ENCODE measurements at regions not wholly inside any gene's neighbourhood (a gene's known extent, or its start where the extent isn't known, plus 50 kb on each side); places are given as distances from the start of the nearest gene placed in this dataset.

DNA sequence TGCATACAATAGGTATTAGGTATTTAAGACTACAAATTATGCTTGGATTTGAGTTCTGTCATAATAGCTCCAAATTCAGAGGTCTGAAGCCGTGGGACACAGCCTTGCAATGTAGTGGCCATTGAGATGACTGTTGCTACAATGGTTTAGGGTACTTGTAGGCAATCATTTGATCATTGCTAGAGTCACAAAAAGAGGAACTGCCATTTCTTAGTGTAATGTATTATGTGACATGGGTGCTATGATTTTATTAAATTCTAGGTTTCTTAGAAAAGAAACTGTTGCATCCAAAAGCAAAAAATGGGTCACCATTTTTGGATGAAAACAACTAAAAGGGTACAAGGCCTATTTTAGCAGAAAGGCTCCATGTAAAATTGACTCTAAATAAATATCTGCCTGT is 129.9 kb upstream of the ZNF644 start:
- DNase-seq (ENCODE audit: low read depth, low spot score), result no peak

DNA sequence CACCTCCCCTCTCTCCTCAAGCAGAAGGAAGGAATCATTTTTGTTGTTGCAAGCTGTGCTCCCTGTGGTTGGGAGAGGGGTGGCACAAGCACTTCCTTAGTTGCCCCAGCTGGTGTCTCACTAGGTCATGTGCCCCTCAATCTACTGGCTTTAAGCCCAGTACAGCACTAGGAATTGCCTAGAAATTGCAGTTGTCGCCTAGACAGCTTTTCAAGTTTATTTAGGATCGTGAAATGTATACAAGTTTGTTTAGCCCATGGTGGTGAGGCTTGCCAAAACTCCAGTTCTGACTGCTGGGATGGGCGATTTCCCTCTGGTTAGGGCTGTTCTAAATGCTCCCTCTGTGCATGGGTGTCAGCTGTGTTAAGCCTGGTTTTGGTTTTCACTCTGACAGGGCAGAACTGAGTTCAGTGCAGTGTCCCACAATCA is 126.8 kb upstream of the ZNF644 start:
- DNase-seq (ENCODE audit: low read depth, low spot score), result no peak

DNA sequence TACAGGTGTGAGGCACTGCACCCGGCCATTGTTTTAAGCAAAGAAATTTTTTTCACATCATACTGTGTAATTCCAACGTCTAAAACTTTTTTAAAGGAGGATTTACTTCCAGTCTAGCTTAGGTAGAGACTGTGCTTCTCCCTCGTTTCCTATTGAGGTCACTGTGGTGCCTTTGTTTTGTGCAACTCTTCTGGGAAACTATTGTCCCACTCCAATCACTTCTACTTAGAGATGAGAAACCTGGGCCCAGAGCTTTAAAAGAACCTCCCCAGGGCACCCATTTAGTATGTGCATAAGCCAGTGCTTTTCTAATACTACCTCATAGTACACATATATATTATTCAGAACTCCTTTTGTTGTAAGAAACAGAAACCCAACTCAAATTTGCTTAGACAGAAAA is 120.0 kb upstream of the ZNF644 start:
- no peak for DNase-seq (ENCODE audit: low read depth, low spot score)

DNA sequence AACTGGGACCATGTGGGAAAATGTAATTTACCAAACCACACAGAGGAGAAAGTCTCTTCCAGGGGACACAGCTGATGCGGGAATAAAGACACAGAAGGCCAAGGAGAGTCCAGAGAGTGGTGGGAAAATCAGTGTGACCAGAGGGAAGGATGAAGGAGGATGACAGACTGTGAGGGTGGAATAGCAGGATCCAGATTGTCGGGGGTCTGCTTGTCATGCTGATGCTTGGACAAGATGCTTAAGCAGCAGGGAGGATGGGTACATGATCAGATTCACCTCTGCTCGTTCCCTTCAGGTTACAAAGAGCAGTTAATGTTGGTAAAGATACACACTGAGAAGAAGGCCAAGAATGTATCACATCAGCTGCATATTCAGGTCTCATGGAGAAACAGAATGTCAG is 117.1 kb upstream of the ZNF644 start:
- no peak for DNase-seq (ENCODE audit: low read depth, low spot score)

DNA sequence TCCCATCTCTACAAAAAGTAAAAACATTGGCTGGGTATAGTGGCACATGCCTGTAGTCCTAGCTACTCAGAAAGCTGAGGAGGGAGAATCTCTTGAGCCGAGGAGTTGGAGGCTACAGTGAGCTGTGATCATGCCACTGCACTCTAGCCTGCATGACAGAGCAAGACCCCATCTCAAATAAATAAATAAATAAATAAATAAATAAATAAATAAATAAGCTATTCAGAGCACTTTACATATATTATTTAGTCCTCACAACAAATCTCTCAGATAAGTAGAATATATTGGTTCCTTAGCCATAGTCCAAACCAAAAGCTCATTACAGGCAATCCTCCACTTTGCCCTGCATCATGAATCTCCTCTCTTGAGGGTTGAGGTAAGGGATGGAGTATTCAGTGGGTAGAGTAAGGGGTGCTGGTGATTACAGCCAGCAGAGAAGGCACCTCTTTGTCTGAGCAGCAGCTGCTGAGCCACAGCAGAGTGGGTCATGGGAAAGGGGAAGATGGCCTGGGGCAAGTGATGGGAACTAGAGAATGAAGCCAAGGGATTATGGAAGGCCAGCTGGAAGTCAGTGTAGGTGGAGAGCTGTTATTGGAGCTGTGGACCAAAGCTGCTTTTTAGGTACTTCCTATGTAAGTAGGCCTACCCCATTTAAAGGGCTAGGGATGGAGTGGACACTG is 115.5 kb upstream of the ZNF644 start:
- DNase-seq (ENCODE audit: low read depth, low spot score), result no peak

DNA sequence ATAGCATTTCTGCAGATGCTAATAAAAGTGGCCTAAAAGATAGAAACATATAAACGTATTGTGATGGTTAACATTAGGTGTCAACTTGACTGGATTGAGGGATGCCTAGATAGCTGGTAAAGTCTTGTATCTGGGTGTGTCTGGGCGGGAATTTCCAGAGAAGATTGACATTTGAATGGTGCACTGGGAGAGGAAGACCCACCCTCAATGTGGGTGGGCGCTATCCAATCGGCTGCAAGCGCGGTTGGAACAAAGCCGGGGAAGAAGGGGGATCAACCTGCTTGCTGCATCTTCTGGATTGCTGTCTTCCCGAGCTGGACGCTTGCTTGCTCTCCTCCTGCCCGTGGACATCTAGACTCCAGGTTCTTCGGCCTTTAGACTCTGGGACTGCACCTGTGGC is 114.0 kb upstream of the ZNF644 start:
- DNase-seq (ENCODE audit: low read depth, low spot score), result no peak

DNA sequence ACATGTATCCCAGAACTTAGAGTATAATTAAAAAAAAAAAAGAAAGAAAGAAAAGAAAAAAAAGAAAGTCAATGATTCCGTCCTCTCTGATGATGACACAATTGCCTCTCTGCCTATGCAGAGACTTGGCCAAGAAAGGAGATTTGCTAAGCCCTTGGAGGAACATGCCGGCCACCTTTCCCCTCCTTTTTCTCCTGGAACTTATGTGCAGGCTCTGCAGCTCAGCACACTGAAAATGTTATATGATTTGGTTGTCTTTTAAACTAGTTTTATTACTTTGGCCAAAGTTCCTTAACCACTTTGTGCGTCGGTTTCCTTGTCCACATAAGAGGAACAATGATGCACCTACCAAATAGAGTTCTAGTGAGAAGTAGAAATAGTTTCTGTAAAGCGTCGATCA is 111.4 kb upstream of the ZNF644 start:
- no peak for DNase-seq (ENCODE audit: low read depth, low spot score)

DNA sequence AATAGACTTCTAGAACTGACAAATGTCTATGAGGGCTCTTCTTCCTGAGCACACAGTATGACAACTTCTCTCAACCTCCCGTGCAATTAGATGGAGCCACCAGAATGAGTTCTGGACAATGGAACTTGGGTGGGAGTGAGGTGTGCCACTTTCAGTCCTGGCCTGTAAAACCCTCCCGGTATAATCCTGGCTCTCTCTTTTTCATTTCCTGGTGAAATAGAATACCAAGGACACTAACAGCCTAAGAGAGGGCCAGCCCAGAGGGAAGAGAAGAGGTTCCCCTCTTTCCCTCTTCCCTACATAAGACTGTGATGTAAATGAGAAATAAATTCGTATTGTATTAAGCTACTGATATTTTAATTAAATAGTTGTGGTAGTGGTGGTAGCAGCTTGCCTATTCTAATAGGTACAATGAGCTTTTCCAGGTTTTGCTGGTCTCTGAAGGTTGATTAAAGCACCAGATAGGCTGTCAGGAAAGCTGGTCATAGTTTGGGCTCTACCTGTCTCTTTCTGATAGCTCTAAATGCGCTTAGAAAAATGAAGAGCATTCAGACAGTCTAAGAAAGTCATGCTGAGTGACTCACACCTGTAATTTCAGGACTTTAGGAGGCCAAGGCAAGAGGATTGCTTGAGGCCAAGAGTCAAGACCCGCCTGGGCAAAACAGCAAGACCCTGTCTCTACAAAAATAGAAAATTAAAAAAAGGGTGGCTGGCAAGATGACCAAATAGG is 108.6 kb upstream of the ZNF644 start:
- no peak for DNase-seq (ENCODE audit: low read depth, low spot score)

DNA sequence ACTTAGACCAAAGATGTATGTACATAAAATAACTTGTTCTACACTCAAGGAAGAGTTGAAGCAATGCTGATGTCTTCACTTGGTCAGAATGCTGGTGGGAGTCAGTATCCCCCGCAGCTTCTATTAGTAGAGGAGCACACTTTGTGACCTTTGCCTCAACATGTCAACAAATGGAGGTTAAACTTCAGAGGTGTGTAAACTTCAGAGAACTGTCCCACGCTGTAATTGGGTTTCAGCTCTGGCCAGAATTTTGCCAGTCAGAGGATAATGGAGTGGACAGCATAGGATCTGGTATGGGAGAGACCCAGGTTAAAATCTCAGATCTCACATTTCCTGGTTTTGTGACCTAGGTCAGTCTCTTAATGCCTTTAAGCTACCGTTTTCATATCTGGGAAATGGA is 107.6 kb upstream of the ZNF644 start:
- DNase-seq (ENCODE audit: low read depth, low spot score), result no peak

DNA sequence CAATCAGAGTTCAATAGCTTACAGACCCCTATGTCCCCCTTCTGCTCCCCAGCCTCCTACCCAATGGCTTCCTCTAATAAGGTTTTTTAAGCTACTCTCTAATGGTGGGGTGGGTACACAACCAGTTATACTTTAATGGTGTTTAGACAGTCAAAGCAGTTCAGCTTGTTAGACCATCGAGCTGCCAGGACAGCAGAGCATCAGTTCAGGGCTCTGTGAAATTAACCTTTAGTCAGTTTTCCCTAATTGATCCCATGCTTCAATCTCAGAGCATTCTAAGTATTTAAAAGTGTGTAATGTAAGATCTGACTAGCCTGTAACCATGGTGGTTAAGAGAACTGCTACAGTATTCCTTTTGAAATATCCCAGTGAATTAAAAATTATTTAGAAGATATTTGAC is 107.2 kb upstream of the ZNF644 start:
- DNase-seq (ENCODE audit: low read depth, low spot score), result no peak

DNA sequence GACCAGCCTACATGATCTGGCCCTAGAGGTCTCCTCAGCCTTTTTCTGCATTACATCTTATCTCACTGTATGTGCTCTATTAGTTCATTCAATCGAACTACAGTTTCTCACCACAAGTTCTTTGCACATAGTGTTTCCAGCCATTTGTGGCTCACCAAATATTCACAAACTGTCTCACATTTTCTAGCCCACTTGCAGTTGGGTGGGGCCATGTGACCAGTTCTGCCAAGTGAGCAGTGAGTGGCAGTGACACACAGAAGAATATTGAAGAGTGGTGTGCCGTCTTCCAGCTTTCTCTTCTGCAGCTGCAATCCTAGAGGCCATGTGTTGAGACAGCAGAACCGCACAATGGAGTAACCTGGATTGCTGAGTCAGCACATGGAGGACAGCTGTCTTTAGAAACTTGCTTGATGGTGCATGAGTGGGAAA is 103.2 kb upstream of the ZNF644 start:
- no peak for DNase-seq (ENCODE audit: low read depth, low spot score)

DNA sequence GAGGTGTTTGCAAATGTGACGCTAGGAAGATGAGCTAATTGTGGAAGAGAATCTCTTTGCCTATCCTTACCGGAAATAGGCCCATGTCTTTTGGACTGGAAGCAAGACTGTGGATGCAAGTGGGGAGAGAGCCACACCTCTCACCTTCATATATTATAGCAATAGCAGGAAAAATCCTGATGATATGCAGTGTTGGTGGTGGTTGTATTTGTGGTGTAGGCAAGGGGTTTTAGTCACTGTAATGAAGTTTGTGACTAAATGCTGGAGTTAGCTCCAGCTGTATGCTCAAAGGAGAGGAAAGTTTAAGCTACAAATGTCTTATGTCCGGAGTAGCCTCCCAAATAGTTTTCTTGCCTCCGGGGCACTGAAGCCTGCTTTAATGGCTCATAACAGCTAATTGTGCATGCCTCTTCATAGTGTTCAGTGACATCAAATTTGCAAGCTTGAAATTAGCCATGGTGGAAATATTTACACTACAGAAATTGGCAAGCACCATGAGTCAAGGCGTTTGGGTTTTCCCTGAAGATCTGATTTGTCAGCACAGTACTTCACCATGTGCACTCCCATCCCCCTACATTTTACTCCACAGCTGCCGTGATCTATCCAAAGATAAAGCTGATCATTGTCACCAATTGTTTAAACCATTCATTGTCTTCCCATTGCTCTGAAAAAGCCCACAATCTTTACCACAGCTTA is 102.6 kb upstream of the ZNF644 start:
- DNase-seq (ENCODE audit: low read depth, low spot score), result no peak

DNA sequence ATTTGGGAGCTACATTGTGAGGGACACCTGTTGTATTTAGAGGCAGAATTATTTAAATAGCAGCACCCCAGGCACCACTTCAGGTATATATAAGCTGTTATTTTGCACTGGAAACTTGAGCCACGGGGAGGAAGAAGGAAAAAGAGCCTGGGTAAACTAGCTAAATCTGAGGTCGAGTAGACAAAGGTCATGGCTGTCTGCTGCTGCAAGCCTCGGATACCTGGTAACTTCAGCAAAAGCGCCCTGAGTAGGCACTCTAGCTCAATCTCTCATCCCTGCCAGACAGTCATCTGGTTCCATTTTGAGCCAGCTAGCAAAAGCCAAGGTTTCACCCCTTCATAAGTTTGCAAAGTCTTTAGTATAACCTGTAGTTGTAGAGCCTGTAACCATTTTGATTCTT is 101.9 kb upstream of the ZNF644 start:
- no peak for DNase-seq (ENCODE audit: low read depth, low spot score)

DNA sequence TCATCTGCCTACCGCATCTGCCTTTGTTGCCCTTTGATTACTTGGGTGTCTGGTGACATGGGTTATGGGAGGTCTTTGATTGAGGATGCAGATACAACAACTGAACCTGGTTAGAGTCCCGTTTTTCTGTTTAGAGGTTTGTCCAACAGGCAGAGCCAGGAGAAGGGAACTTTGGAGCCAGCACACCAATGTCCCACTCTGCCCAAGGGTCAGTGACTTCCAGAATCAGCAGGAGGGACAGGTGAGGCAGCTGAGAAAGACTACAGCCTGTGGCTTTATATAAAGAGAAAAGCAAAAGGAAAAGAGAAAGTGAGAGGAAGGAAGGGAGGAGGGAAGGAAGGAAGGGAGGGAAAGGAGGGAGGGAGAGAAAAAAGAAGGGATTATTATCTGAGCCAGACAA is 101.5 kb upstream of the ZNF644 start:
- DNase-seq (ENCODE audit: low read depth, low spot score), result no peak

DNA sequence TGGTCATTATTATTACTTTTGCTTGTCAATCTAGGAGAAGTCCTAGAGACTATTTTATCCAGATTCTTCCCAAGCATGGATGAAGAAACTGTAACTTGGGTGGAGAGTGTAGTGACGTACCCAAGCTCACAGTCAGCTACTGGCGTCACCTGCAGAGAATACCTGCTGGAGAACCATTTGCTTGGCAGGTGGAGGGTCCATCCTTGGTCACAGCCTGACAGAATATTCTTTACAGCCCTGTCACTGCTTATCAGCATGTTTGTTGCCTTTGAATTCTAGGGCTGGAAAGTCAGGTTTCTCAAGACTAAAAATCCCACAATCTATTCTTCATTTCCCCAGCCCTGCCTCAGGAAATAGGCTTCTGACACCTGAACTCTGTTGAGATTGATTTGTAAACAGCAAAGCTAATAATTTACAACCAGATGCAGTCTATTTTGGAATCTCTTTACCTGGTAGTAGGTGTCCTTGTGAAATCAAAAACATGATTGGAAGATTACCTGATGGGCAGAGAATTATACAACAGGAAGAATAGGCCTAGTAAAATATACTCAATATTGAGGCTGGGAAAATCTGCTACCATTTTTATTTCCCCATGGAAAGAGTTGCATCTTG is 100.4 kb upstream of the ZNF644 start:
- no peak for DNase-seq (ENCODE audit: low read depth, low spot score)

DNA sequence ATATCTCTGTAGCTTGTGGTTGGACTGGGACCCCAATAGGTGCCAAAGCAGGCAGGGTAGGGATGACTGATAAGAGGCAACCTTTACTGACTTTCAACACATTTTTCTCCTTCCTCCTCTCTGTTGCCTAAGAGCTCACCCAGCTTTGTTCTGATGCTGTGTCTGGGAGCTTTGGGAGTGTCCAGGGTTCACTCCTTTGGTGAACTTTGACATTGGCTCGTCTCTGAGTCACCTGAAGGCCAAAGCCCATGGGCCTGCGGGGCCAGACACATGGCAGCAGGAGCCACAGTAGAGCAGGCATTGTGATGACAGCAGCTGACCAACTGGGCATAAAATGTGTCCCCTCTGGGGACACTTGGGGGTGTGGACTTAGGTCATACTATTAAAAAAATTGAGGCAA is 99.5 kb upstream of the ZNF644 start:
- no peak for DNase-seq (ENCODE audit: low read depth, low spot score)

DNA sequence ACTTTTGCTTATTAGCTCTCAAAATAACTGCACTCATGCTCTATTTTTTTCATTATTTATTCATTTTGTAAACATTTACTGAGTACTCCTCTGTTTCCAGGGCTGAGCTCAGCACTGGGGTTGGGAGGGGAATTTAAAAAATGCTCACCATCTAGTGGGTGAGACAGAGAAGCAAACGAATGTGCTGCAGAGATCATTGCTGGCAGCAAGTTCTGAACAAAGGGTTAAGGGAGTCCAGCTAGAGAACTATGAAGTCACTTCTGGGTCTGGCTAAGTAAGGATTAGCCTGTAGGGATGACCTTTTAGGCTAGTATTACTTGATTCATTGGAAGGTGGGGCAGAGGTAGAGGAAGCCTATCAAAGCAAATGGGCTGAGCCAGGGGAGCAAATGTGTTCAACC is 99.1 kb upstream of the ZNF644 start:
- DNase-seq (ENCODE audit: low read depth, low spot score), result no peak

DNA sequence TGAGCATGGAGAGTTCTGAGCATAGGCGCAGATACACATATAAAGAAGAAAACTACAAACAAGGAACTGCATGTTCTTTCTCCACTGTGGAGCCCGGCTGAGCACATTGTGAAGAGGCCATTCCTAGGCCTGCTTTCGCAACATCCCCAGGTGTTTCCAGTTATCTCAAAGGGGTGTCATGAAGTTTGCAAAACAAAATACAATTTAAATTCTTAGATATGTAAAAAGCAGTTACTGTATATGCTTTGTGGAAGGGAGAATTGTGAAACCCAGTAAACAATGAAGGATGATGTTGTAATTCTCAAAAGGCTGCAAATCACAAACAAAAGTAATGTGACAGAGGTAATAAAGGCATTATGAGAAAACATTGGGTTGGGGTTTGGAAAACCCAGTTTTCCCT is 98.6 kb upstream of the ZNF644 start:
- no peak for DNase-seq (ENCODE audit: low read depth, low spot score)

DNA sequence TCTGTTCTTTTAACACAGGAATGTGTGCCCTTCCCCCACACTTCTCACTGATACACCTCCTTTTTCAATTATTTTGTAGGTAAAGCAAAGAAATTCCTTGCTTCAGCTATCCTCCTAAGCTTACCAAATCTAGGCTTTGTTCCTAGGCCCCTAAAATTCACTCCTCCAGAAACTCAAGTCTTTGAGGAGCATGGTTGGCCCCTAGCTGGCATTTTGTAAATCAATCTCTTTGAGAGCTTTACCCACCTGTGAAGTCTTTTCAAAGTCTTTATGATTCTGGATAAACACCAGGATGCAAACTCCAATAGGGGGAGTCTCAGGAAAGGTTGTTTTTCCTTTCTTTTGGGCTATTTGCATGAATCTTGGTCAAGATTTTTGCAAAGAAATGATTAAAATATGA is 82.9 kb upstream of the ZNF644 start:
- no peak for DNase-seq (ENCODE audit: low read depth, low spot score)

DNA sequence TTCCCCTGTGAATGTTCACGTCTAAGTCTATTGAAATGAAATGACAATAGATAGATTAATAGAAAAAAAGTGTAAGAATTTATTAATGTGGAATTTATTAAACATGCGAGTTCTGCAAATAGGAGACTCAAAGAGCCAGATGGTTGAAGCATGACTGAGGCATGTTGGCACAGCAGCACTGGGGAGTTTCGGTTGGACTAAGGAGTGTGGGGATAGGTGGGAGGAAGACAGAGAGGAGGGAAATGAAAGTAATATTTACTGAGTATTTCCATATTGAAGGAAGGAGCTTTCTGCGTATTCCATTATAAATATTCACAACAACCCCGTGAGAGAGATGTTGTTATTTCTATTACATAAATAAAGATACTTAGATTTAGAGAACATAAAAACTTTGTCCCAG is 79.5 kb upstream of the ZNF644 start:
- DNase-seq (ENCODE audit: low read depth, low spot score), result no peak

DNA sequence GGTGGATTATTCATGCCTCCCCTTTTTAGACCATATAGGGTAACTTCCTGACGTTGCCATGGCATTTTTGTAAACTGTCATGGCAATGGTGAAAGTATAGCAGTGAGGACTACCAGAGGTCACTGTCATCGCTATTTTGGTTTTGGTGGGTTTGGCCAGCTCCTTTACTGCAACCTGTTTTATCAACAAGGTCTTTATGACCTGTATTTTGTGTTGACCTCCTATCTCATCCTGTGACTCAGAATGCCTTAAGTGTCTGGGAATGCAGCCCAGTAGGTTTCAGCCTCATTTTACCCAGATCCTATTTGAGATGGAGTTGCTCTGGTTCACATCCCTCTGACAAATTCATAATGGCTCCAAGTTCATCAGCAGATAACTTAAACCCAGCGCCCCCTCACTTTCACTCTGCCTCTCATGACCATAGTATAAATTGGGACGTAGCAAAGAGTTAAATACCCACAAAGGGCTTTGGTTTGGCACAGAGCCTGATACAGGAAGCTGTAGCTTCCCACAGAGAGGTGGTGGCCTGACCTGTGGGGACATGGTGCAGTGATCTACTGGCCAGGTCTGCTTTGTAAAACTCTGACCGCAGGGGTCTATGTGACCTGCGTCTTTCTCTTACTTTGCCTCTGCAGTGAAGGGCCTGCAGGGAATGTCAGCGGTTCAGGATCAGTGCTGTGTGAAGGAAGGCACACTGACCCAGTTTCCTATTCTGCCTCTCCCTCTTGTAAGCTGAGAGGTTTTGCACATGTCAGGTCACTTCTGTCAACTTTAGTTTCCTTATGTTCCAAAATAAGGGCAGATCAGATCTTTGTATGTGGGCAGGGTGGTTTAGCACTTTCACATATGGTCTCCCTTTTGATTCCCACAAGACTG is 78.1 kb upstream of the ZNF644 start:
- DNase-seq (ENCODE audit: low read depth, low spot score), result no peak
